GM23338 (cell line): ENCODE measurements at regions not wholly inside any gene's neighbourhood (a gene's known extent, or its start where the extent isn't known, plus 50 kb on each side); places are given as distances from the start of the nearest gene placed in this dataset.

ENCODE experiments used
- ATAC-seq: fragments of 200-7000 bp; cut with Tn5 transposase; 3 replicates; pipeline ENCODE4 v1.9.1; 2020
- DNase-seq: peaks from one replicate; pipeline ENCODE4 v3.0.0-alpha.2; 2015; ENCODE audit warnings: low spot score
- H2AFZ ChIP-seq: fragments of 200-600 bp; sonication (generic); 2 replicates; pipeline ENCODE4 v1.8.0; 2016; ENCODE audit warnings: antibody characterized with exemption, mild to moderate bottlenecking, moderate library complexity
- H3F3A ChIP-seq: fragments of 200-600 bp; sonication (generic); replicated peaks from 2 replicates; pipeline ENCODE4 v1.8.0; 2017; ENCODE audit warnings: antibody characterized with exemption, mixed run types, low read depth
- H3K27ac ChIP-seq: fragments of 200-600 bp; sonication (generic); 2 replicates; pipeline ENCODE4 v1.6.1; 2016; ENCODE audit warnings: low read depth
- H3K27me3 ChIP-seq: fragments of 200-600 bp; sonication (generic); 2 replicates; pipeline ENCODE4 v1.8.0; 2016; ENCODE audit warnings: mild to moderate bottlenecking, mixed run types, moderate library complexity; ENCODE audit not compliant: insufficient read depth
- H3K36me3 ChIP-seq: fragments of 200-600 bp; sonication (generic); 2 replicates; pipeline ENCODE4 v1.8.0; 2016; ENCODE audit warnings: mild to moderate bottlenecking; ENCODE audit not compliant: insufficient read depth
- H3K4me1 ChIP-seq: fragments of 200-600 bp; sonication (generic); 2 replicates; pipeline ENCODE4 v1.8.0; 2016; ENCODE audit warnings: mild to moderate bottlenecking, moderate library complexity; ENCODE audit not compliant: insufficient read depth
- H3K4me2 ChIP-seq: fragments of 200-600 bp; sonication (generic); 2 replicates; pipeline ENCODE4 v1.7.1; 2017; ENCODE audit warnings: mixed run types
- H3K4me3 ChIP-seq: fragments of 200-600 bp; sonication (generic); 2 replicates; pipeline ENCODE4 v1.6.1; 2016; ENCODE audit warnings: mixed run types
- H3K79me2 ChIP-seq: fragments of 200-600 bp; sonication (generic); replicated peaks from 2 replicates; pipeline ENCODE4 v1.8.0; 2017; ENCODE audit warnings: mild to moderate bottlenecking; ENCODE audit not compliant: insufficient read depth
- H3K9me2 ChIP-seq: fragments of 200-600 bp; sonication (generic); 2 replicates; pipeline ENCODE4 v1.8.0; 2017; ENCODE audit not compliant: insufficient read depth
- H4K20me1 ChIP-seq: fragments of 200-600 bp; sonication (generic); replicated peaks from 2 replicates; pipeline ENCODE4 v1.8.0; 2017; ENCODE audit warnings: mild to moderate bottlenecking; ENCODE audit not compliant: insufficient read depth
- H3K27ac Mint-ChIP-seq: 2 replicates; pipeline ENCODE4 v1.8.0; 2020; ENCODE audit warnings: inconsistent platforms, mild to moderate bottlenecking, moderate library complexity, mixed read lengths
- H3K27me3 Mint-ChIP-seq: 3 replicates; pipeline ENCODE4 v1.8.0; 2022; ENCODE audit warnings: low read depth, mild to moderate bottlenecking, moderate library complexity, mixed read lengths, inconsistent platforms; ENCODE audit not compliant: insufficient read depth, poor library complexity
- H3K36me3 Mint-ChIP-seq: 3 replicates; pipeline ENCODE4 v1.8.0; 2021; ENCODE audit warnings: low read depth, mild to moderate bottlenecking, inconsistent platforms, moderate library complexity, mixed read lengths
- H3K4me1 Mint-ChIP-seq: 3 replicates; pipeline ENCODE4 v1.8.0; 2020; ENCODE audit warnings: mild to moderate bottlenecking, inconsistent platforms, mixed read lengths
- H3K4me3 Mint-ChIP-seq: 3 replicates; pipeline ENCODE4 v1.8.0; 2021; ENCODE audit warnings: moderate library complexity, mild to moderate bottlenecking, inconsistent platforms, mixed read lengths
- H3K9me3 Mint-ChIP-seq: 3 replicates; pipeline ENCODE4 v1.8.0; 2020; ENCODE audit warnings: moderate library complexity, mild to moderate bottlenecking, inconsistent platforms, mixed read lengths
- CREB1 ChIP-seq: fragments of 250-450 bp; sonication (Bioruptor Pico); IDR thresholded peaks from 2 replicates; pipeline ENCODE4 v1.5.0; 2020; ENCODE audit warnings: low read depth, mild to moderate bottlenecking, moderate library complexity
- CTCF ChIP-seq, 2 experiments: fragments of 200-600 bp in 1 of 2; sonication (generic) in 1 of 2; conservative IDR thresholded peaks; 2 replicates each; pipeline versions ENCODE4 v1.5.1 to v1.6.1; 2016 to 2017; ENCODE audit warnings: antibody characterized with exemption in 2 of 2, low read depth in 2 of 2, mild to moderate bottlenecking in 2 of 2, moderate library complexity in 1 of 2
- JUNB ChIP-seq: IDR thresholded peaks from one replicate; pipeline ENCODE4 v1.6.1; 2016; ENCODE audit warnings: antibody characterized with exemption; ENCODE audit not compliant: unreplicated experiment
- NANOG ChIP-seq: IDR thresholded peaks from 2 replicates; pipeline ENCODE4 v1.6.1; 2016; ENCODE audit warnings: antibody characterized with exemption, borderline replicate concordance
- POLR2AphosphoS5 ChIP-seq: IDR thresholded peaks from 2 replicates; pipeline ENCODE4 v1.6.1; 2016; ENCODE audit warnings: antibody characterized with exemption, low read depth
- ZNF114 ChIP-seq: fragments of 250-450 bp; sonication (Bioruptor Pico); IDR thresholded peaks from 2 replicates; pipeline ENCODE4 v1.5.0; 2020; ENCODE audit warnings: mild to moderate bottlenecking, moderate library complexity
- ZNF331 ChIP-seq: fragments of 250-450 bp; sonication (Bioruptor Pico); IDR thresholded peaks from 2 replicates; pipeline ENCODE4 v1.5.0; 2020; ENCODE audit warnings: low read depth, mild to moderate bottlenecking, moderate library complexity
- ZNF462 ChIP-seq: fragments of 250-450 bp; sonication (Bioruptor Pico); IDR thresholded peaks from 2 replicates; pipeline ENCODE4 v1.5.0; 2020; ENCODE audit warnings: mild to moderate bottlenecking, moderate library complexity
- TF ChIP-seq, protein P1 (sequence below): IDR thresholded peaks from 2 replicates; pipeline ENCODE4 v1.6.1; 2016; ENCODE audit warnings: antibody characterized with exemption
- TF ChIP-seq, protein P2 (sequence below): IDR thresholded peaks from one replicate; pipeline ENCODE4 v1.6.1; 2018; ENCODE audit warnings: antibody characterized with exemption; ENCODE audit not compliant: unreplicated experiment

- Histone ChIP-seq H3K4me2 (no peak overlapping the region), H4K20me1 (no peaks in the 10 kb centered on the region), H3K4me1 (peaks cover 20% of the 10 kb centered on the region), H2AFZ (no peak overlapping the region), H3K9me2 (0 out of 2 replicates have a peak, but pooled peaks cover 3% of the 10 kb centered on the region), H3K27ac (no peak overlapping the region), H3K27me3 (no peaks in the 10 kb centered on the region), H3K36me3 (no peaks in the 10 kb centered on the region), H3K4me3 (no peak overlapping the region), H3K79me2 (no peaks in the 10 kb centered on the region), H3F3A (no peaks in the 10 kb centered on the region)
- Mint-ChIP-seq H3K27ac (no peak overlapping the region), H3K27me3 (peaks cover 11% of the 10 kb centered on the region), H3K36me3 (no peaks in the 10 kb centered on the region), H3K4me3 (no peak overlapping the region), H3K4me1 (peaks cover 40% of the 10 kb centered on the region), H3K9me3 (no peaks in the 10 kb centered on the region)
- no peak for TF ChIP-seq POLR2AphosphoS5
- no peak for TF ChIP-seq JUNB
- no peak for TF ChIP-seq ZNF114
- no peak for TF ChIP-seq CTCF (conservative IDR thresholded peaks at IDR 0.05; ENCODE audit: low read depth in 2 of 2)
- TF ChIP-seq ZNF462 (CRISPR knock-in tag), result no peak
- TF ChIP-seq, protein P1, sequence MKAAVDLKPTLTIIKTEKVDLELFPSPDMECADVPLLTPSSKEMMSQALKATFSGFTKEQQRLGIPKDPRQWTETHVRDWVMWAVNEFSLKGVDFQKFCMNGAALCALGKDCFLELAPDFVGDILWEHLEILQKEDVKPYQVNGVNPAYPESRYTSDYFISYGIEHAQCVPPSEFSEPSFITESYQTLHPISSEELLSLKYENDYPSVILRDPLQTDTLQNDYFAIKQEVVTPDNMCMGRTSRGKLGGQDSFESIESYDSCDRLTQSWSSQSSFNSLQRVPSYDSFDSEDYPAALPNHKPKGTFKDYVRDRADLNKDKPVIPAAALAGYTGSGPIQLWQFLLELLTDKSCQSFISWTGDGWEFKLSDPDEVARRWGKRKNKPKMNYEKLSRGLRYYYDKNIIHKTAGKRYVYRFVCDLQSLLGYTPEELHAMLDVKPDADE, result no peak
- TF ChIP-seq CREB1 (CRISPR knock-in tag), result no peak
- TF ChIP-seq, protein P2, sequence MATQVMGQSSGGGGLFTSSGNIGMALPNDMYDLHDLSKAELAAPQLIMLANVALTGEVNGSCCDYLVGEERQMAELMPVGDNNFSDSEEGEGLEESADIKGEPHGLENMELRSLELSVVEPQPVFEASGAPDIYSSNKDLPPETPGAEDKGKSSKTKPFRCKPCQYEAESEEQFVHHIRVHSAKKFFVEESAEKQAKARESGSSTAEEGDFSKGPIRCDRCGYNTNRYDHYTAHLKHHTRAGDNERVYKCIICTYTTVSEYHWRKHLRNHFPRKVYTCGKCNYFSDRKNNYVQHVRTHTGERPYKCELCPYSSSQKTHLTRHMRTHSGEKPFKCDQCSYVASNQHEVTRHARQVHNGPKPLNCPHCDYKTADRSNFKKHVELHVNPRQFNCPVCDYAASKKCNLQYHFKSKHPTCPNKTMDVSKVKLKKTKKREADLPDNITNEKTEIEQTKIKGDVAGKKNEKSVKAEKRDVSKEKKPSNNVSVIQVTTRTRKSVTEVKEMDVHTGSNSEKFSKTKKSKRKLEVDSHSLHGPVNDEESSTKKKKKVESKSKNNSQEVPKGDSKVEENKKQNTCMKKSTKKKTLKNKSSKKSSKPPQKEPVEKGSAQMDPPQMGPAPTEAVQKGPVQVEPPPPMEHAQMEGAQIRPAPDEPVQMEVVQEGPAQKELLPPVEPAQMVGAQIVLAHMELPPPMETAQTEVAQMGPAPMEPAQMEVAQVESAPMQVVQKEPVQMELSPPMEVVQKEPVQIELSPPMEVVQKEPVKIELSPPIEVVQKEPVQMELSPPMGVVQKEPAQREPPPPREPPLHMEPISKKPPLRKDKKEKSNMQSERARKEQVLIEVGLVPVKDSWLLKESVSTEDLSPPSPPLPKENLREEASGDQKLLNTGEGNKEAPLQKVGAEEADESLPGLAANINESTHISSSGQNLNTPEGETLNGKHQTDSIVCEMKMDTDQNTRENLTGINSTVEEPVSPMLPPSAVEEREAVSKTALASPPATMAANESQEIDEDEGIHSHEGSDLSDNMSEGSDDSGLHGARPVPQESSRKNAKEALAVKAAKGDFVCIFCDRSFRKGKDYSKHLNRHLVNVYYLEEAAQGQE, result no peak
- TF ChIP-seq ZNF331 (CRISPR knock-in tag), result no peak
- no peak for TF ChIP-seq NANOG
- DNase-seq (no peak), ATAC-seq (no peak)
Observed at GRCh38 chr18:70456376-70456775, 167.5 kb downstream of the SOCS6 start.
